Caki2 (cell line): ENCODE measurements at regions not wholly inside any gene's neighbourhood (a gene's known extent, or its start where the extent isn't known, plus 50 kb on each side); places are given as distances from the start of the nearest gene placed in this dataset.

ENCODE experiments used
- DNase-seq: peaks from one replicate; pipeline ENCODE4 v3.0.0-alpha.2; 2015; ENCODE audit warnings: low read depth
- in situ Hi-C: cut with HindIII; loops from 2 replicates; pipeline ENCODE4 v1.10.0; 2016; ENCODE audit warnings: low sequenced_read_pairs, low pct_unique_long_range_greater_than_20kb, mixed read lengths

- DNase-seq, result no peak
- in situ Hi-C loops, result no loop called here
Observed at GRCh38 chr5:155332618-155333017, 319.1 kb downstream of the KIF4B start.

GRCh38 chr5:155342956-155343355 is 329.4 kb downstream of the KIF4B start:
- in situ Hi-C loops, result no loop called here
- DNase-seq, result no peak

DNA sequence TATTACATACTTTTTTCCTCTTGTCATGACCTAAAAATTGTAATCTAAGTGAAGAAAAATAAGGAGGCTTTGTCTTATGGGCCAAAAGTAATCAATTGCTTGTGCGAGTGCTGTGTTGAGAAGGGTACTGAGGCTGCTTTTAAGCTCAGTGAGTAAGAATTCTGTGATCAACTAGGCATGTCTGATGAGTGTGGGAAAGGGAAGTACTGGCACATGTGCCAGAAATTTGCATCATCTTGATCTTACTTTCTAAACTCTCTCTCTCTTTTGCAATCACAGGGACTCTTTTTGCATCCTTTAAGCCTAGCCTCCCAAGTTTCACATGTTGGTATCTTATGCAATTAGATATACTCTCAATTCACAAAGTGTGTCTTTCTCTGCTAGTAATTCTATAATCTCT is 329.9 kb downstream of the KIF4B start:
- no peak for DNase-seq
- in situ Hi-C loops, result no loop called here

- no peak for DNase-seq
- in situ Hi-C loops, result no loop called here
Observed at GRCh38 chr5:155353231-155353630, 339.7 kb downstream of the KIF4B start.

DNA sequence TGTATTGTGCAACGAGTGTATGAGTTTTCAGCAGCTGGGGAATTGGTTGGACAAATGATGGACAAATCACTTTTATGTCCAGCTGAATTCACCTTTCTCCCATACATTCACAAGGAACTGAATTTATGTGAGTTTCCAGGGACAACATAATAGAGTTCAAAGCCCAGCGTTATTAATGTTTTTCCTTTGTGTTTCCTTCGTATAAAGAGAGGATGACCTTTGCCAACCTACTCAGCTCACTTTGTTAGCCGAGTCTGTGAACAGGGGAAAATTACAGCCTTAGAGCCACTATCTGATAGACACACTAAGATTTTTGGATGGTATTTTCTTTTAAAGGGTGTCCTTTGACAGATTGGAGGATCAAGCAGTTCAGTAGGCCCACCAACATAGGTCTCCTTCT is 352.5 kb downstream of the KIF4B start:
- in situ Hi-C loops, result no loop called here
- DNase-seq, result no peak

- DNase-seq, result no peak
- in situ Hi-C loops, result no loop called here
Observed at GRCh38 chr5:155367841-155368240, 354.3 kb downstream of the KIF4B start.

DNA sequence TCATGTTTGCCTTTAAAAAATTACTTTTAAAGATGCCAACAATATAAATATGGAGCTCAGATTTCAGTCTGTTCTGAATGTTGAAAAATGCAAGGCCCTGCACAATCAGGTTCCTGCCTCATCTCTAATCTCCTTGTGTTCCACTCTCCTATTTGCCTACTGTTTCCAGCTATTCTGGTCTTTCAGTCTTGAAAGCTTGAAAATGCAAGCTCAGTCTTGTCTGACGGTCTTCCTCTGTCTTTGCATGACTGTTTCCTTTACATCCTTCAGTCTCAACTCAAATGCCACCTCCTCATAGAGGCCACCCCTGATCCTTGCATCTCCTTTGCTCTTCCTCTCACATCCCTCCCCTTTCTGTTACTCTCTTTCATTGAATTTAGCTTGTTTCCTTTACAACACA is 354.9 kb downstream of the KIF4B start:
- in situ Hi-C loops, result no loop called here
- DNase-seq, result no peak

DNA sequence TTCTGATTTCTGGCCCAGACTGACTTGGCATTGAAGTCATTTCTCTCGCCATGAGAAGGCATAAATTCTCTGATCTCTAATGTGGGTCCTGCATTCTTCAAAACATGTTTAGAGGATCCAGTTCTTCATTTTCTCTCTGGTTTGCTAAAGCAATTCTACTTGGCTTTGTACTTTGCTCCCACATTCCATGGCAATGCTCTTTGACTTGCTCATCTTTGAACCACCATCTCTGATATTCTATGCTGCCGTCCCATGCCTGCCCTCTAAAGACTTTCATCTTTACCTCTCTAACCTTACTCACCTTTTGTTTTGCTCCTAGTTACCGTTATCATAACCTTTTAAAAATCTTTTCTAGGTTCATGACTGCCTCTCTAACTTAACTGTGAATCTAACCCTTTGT is 366.9 kb downstream of the KIF4B start:
- DNase-seq, result no peak

DNA sequence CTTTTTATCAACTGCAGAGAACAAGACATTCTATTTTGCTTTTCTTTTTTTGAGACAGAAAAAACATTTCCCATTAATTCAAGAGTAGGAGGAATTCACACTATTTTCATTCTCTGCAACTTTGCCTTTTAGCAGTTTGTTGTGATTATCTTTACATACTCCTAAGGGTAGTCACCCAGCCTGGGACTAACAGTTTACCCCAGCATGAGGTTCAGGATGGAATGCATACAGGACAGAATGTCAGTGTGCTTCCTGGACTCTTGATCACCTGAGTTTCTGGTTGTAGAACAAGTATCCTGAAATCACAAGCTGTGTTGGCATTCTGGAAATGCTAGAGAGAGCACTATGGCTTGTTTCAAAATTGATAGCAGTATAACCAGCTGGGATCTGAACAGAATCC is 368.1 kb downstream of the KIF4B start:
- in situ Hi-C loops, result no loop called here
- no peak for DNase-seq

More for the DNA sequence above, 366.9 kb downstream of the KIF4B start:
- in situ Hi-C loops, result no loop called here

DNA sequence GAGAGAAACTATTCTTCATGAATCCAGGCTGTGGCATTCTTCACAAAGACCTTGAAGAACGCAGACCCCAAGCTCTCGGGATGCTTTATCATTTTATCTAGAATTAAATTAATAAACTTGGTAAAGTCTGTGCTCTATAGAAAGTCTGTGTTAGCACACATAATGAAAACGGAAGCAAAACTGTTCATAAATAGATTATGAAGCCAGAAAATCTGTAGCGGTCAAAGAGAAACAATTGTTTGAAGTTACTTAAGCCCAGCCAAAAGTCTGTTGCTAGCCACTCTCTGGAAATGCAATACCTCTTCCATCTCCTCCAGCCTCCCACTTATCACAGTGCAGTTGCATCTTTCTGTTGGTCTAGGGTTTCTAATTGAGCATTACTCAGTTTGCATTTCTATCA is 375.9 kb downstream of the KIF4B start:
- in situ Hi-C loops, result no loop called here
- no peak for DNase-seq

- in situ Hi-C loops, result no loop called here
Observed at GRCh38 chr5:155394727-155395126, 381.2 kb downstream of the KIF4B start.

DNA sequence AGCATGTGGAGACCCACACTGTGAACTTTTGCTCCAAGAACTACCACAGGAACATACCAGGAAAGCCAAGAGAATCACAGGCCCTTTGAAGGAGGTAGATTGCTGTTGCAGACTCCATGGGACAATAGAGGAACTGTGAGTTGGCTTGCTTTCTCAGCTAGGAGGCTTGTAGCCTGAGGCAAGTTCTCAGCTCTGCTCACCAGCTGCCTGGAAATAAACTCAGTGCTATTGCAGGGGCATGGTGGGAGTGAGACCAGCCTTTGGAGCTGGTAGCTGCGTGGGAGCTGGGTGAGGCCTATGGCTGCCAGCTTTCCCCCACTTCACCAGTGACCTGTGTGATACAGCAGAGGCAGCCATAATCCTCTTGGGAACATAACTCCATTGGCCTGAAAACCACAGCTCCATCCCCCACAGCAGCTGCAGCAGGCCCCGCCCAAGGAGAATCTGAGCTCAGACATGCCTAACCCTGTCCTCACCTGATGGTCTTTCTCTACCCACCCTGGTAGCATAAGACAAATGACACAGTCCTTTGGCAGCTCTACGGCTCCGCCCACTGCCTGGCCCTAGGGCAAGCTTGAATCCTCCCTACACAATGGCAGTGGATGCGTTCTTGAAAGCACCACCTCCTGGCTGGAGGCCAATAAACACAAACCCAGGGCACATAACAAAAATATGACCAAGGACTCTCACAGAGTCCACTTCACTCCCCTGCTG is 389.5 kb downstream of the KIF4B start:
- peak; percentile 29 for DNase-seq
- in situ Hi-C loops, result no loop called here

More at GRCh38 chr5:155394727-155395126, 381.2 kb downstream of the KIF4B start:
- DNase-seq, result no peak

DNA sequence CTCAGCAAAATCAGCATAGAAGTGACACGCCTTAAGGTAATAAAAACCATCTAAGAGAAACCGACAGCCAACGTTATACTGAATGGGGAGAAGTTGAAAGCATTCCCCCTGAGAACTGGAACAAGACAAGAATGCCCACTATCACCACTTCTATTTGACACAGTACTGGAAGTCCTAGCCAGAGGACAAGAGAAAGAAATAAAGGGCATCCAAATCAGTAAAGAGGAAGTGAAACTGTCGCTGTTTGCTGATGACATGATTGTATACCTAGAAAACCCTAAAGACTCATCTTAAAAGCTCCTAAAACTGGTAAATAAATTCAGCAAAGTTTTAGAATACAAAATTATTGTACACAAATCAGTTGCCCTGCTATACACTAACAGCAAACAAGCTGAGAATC is 393.3 kb downstream of the KIF4B start:
- in situ Hi-C loops, result no loop called here
- DNase-seq, result no peak

DNA sequence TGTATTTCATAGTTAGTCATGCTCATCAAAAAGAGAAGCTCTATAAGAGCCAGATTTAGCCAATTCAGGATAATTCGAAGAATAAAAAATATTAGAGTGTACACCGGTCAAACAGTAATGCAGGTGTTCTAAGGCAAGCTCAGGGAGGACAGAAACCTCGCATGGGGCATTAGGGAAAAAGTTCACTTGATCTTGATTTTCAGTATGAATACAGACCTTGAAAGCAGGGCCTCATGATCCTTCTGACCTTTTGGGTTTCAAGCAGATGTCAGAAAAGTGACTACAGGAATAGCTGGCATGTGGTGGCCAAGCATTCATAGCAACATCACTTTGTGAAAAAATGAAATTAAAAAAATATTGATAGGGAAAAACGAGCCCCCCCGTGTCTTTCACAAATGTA is 394.9 kb downstream of the KIF4B start:
- in situ Hi-C loops, result no loop called here
- DNase-seq, result no peak

- in situ Hi-C loops, result no loop called here
- peak; percentile 8 for DNase-seq
Observed at GRCh38 chr5:155416765-155417164, 403.2 kb downstream of the KIF4B start.

GRCh38 chr5:155418960-155419579 is 405.5 kb downstream of the KIF4B start:
- peak; percentile 6 for DNase-seq
- in situ Hi-C loops, result no loop called here

GRCh38 chr5:155430192-155430591 is 416.6 kb downstream of the KIF4B start:
- in situ Hi-C loops, result no loop called here
- DNase-seq, result no peak

GRCh38 chr5:155434267-155434666 is 420.7 kb downstream of the KIF4B start:
- in situ Hi-C loops, result no loop called here
- DNase-seq, result no peak

- in situ Hi-C loops, result no loop called here
- no peak for DNase-seq
Observed at GRCh38 chr5:155434681-155435080, 421.1 kb downstream of the KIF4B start.

DNA sequence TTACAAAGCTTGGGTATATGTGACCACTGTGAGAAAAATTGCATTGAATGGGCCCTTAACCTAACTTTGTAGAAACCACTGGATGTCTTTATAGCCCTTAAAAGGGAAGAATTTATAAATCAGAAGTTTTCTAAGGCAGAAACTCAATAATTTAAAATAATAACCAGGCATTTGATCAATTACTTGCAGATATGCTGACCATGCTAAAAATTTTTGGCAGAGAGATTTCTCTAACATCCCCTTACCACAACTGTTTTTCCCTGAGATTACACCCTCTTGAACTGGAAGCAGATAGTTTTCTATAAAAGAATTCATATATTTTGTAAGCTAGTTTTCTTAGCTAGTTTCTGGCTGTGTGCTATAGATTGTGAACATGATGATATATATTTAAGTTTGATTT is 428.3 kb downstream of the KIF4B start:
- no peak for DNase-seq
- in situ Hi-C loops, result no loop called here
